ENCODE measurements at regions not wholly inside any gene's neighbourhood (a gene's known extent, or its start where the extent isn't known, plus 50 kb on each side); places are given as distances from the start of the nearest gene placed in this dataset.
A peak's percentile ranks its signal among the peaks of the same experiment; 100 is the strongest.
"Not testable (repeated sequence)": the region's sequence is repeated elsewhere in the genome, so short reads cannot be mapped to it uniquely, and the experiment has no call there.

GRCh38 chr2:156779416-156780120, 343.4 kb downstream of the GPD2 start:
- DNase-seq: peak; percentile 51

- not testable (repeated sequence) for DNase-seq
Measured at GRCh38 chr2:156781677-156782076, 345.5 kb downstream of the GPD2 start.

GRCh38 chr2:156784020-156784701, 348.0 kb downstream of the GPD2 start:
- no peak for DNase-seq

GRCh38 chr2:156787517-156787916, 351.3 kb downstream of the GPD2 start:
- no peak for DNase-seq

- no peak for DNase-seq
Measured at GRCh38 chr2:156790343-156791037, 354.3 kb downstream of the GPD2 start.

GRCh38 chr2:156792242-156792840, 356.2 kb downstream of the GPD2 start:
- no peak for DNase-seq

GRCh38 chr2:156797832-156798231, 361.7 kb downstream of the GPD2 start:
- DNase-seq: peak; percentile 20

GRCh38 chr2:156800065-156800653, 364.0 kb downstream of the GPD2 start:
- DNase-seq: no peak

- DNase-seq: peak; percentile 19
Measured at GRCh38 chr2:156800781-156801361, 364.7 kb downstream of the GPD2 start.

GRCh38 chr2:156803243-156803642, 367.1 kb downstream of the GPD2 start:
- DNase-seq: peak; percentile 46

GRCh38 chr2:156803967-156804366, 367.8 kb downstream of the GPD2 start:
- DNase-seq: no peak

GRCh38 chr2:156810094-156810493, 373.9 kb downstream of the GPD2 start:
- no peak for DNase-seq

- DNase-seq: no peak
Measured at GRCh38 chr2:156812496-156812895, 376.3 kb downstream of the GPD2 start.

- no peak for DNase-seq
Measured at GRCh38 chr2:156817430-156817829, 381.3 kb downstream of the GPD2 start.

- DNase-seq: no peak
Measured at GRCh38 chr2:156818221-156818620, 382.0 kb downstream of the GPD2 start.

- DNase-seq: no peak
Measured at GRCh38 chr2:156818944-156819343, 382.8 kb downstream of the GPD2 start.

GRCh38 chr2:156826341-156826933, 390.3 kb downstream of the GPD2 start:
- no peak for DNase-seq

GRCh38 chr2:156834431-156834830, 398.3 kb downstream of the GPD2 start:
- no peak for DNase-seq

GRCh38 chr2:156837635-156838370, 401.6 kb downstream of the GPD2 start:
- DNase-seq: no peak

GRCh38 chr2:156841321-156841720, 405.1 kb downstream of the GPD2 start:
- DNase-seq: no peak

- DNase-seq: no peak
Measured at GRCh38 chr2:156845806-156846558, 409.8 kb downstream of the GPD2 start.

Data from NCI-H2029 treated with DMSO at 0.1 percent for 48 hours (cell line).